ENCODE measurements at regions not wholly inside any gene's neighbourhood (a gene's known extent, or its start where the extent isn't known, plus 50 kb on each side); places are given as distances from the start of the nearest gene placed in this dataset.
"Not testable (repeated sequence)": the region's sequence is repeated elsewhere in the genome, so short reads cannot be mapped to it uniquely, and the experiment has no call there.

- TF ChIP-seq CTCF (IDR thresholded peaks at IDR 0.05; ENCODE audit: insufficient read depth, low read length, poor library complexity, severe bottlenecking); EZH2phosphoT487 (conservative IDR thresholded peaks at IDR 0.05; ENCODE audit: low read length): not testable (repeated sequence)
Observed at GRCh38 chr3:73155441-73155840, 94.0 kb downstream of the EBLN2 start.
